ENCODE measurements at regions not wholly inside any gene's neighbourhood (a gene's known extent, or its start where the extent isn't known, plus 50 kb on each side); places are given as distances from the start of the nearest gene placed in this dataset.

DNA sequence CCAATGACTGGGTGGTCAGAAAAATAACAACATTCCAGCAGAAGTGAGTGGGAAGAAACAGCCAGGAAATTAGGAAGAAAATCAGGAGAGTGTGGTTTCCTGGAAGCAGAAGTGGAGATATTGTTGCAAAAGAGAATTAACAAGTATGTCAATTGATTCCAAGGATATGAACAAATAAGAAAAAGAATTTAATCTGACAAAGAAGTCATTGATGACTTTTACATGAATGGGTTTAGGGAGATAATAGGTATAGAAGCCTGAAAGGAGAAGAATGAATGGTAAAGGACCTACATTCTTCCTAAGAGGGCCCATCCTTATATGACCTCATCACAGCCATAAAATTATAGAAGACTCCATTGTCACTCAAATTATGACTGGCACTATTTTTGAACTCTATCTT is 1440.1 kb downstream of the OTOL1 start:
- intact Hi-C loops (cut with micrococcal nuclease) = no loop called here
- no peak overlapping the region for H3K27ac ChIP-seq (ENCODE audit: low read depth, low read length)
- CTCF ChIA-PET = no interaction called here
- no peaks in the 10 kb centered on the region; the same call in 1 of the 2 replicates for H3K9me2 ChIP-seq (ENCODE audit: insufficient read depth)
- H3K27me3 ChIP-seq (ENCODE audit: insufficient read depth, low read length) = no peaks in the 10 kb centered on the region
- H3K4me1 ChIP-seq (ENCODE audit: control insufficient read depth in 1 of 2, insufficient read depth in 2 of 2, low read length in 2 of 2) = no peaks in the 10 kb centered on the region
- H3K36me3 ChIP-seq (ENCODE audit: control insufficient read depth in 1 of 2, insufficient read depth in 2 of 2, low read length in 2 of 2) = no peaks in the 10 kb centered on the region
- RAD21 ChIA-PET (ENCODE audit: low non-redundant PET in 1 of 2, low total read pairs in 2 of 2, uncharacterized antibody in 2 of 2, unreplicated experiment in 2 of 2) = no interaction called here
- H2AFZ ChIP-seq (ENCODE audit: low read depth, low read length, poor library complexity, severe bottlenecking) = no peak overlapping the region
- H4K20me1 ChIP-seq (ENCODE audit: insufficient read depth) = no peaks in the 10 kb centered on the region
- no peak for TF ChIP-seq SP1 (IDR thresholded peaks at IDR 0.05; ENCODE audit: low read depth)
- TF ChIP-seq POLR2A (IDR thresholded peaks at IDR 0.05; ENCODE audit: borderline replicate concordance, extremely low read depth, insufficient read depth, insufficient read length) = no peak
- TF ChIP-seq POLR2AphosphoS5 (IDR thresholded peaks at IDR 0.05; ENCODE audit: low read depth, low read length) = no peak
- no peak for TF ChIP-seq CEBPB (IDR thresholded peaks at IDR 0.05; ENCODE audit: low read depth)
- TF ChIP-seq ELF1 (IDR thresholded peaks at IDR 0.05; ENCODE audit: borderline replicate concordance, low read depth) = no peak
- TF ChIP-seq, protein P1, sequence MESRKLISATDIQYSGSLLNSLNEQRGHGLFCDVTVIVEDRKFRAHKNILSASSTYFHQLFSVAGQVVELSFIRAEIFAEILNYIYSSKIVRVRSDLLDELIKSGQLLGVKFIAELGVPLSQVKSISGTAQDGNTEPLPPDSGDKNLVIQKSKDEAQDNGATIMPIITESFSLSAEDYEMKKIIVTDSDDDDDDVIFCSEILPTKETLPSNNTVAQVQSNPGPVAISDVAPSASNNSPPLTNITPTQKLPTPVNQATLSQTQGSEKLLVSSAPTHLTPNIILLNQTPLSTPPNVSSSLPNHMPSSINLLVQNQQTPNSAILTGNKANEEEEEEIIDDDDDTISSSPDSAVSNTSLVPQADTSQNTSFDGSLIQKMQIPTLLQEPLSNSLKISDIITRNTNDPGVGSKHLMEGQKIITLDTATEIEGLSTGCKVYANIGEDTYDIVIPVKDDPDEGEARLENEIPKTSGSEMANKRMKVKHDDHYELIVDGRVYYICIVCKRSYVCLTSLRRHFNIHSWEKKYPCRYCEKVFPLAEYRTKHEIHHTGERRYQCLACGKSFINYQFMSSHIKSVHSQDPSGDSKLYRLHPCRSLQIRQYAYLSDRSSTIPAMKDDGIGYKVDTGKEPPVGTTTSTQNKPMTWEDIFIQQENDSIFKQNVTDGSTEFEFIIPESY (IDR thresholded peaks at IDR 0.05; ENCODE audit: extremely low read depth, insufficient replicate concordance, low read length) = no peak
- no peak for TF ChIP-seq EZH2 (IDR thresholded peaks at IDR 0.05)
- TF ChIP-seq CBX3 (IDR thresholded peaks at IDR 0.05; ENCODE audit: low read depth) = no peak
- TF ChIP-seq, protein P2, sequence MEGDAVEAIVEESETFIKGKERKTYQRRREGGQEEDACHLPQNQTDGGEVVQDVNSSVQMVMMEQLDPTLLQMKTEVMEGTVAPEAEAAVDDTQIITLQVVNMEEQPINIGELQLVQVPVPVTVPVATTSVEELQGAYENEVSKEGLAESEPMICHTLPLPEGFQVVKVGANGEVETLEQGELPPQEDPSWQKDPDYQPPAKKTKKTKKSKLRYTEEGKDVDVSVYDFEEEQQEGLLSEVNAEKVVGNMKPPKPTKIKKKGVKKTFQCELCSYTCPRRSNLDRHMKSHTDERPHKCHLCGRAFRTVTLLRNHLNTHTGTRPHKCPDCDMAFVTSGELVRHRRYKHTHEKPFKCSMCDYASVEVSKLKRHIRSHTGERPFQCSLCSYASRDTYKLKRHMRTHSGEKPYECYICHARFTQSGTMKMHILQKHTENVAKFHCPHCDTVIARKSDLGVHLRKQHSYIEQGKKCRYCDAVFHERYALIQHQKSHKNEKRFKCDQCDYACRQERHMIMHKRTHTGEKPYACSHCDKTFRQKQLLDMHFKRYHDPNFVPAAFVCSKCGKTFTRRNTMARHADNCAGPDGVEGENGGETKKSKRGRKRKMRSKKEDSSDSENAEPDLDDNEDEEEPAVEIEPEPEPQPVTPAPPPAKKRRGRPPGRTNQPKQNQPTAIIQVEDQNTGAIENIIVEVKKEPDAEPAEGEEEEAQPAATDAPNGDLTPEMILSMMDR (IDR thresholded peaks at IDR 0.05 in 2 of 3, conservative IDR thresholded peaks at IDR 0.05 in 1 of 3; ENCODE audit: borderline replicate concordance in 1 of 3, insufficient read depth in 1 of 3, low read depth in 2 of 3, low read length in 2 of 3) = no peak
- TF ChIP-seq YY1 (IDR thresholded peaks at IDR 0.05; ENCODE audit: extremely low read depth, insufficient replicate concordance, low read depth, low read length) = no peak
- no peak for TF ChIP-seq FOSL1 (IDR thresholded peaks at IDR 0.05; ENCODE audit: low read depth)
- no peak for TF ChIP-seq SIN3A (IDR thresholded peaks at IDR 0.05; ENCODE audit: low read depth)
- TF ChIP-seq, protein P3, sequence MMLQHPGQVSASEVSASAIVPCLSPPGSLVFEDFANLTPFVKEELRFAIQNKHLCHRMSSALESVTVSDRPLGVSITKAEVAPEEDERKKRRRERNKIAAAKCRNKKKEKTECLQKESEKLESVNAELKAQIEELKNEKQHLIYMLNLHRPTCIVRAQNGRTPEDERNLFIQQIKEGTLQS (IDR thresholded peaks at IDR 0.05) = no peak
- TF ChIP-seq TCF7L2 (IDR thresholded peaks at IDR 0.05; ENCODE audit: borderline replicate concordance, extremely low read depth, insufficient read depth, insufficient read length) = no peak
- no peak for TF ChIP-seq EZH2phosphoT487 (IDR thresholded peaks at IDR 0.05; ENCODE audit: borderline replicate concordance)
- H3K79me2 ChIP-seq (ENCODE audit: insufficient read depth, low read length) = no peaks in the 10 kb centered on the region
- no peak overlapping the region for H3K4me3 ChIP-seq (replicated peaks in 1 of 2; ENCODE audit: low read depth in 1 of 2, low read length in 2 of 2)
- H3K4me2 ChIP-seq (ENCODE audit: low read length) = no peak overlapping the region
- H3K9me3 ChIP-seq (ENCODE audit: control insufficient read depth in 1 of 2, insufficient read depth in 1 of 2, low read depth in 1 of 2, low read length in 2 of 2) = no peaks in the 10 kb centered on the region
- ATAC-seq (no peak), DNase-seq (ENCODE audit: low read depth, low spot score) (no peak)
- POLR2A ChIA-PET = no interaction called here
- no TSS peak for BruUV-seq (replicated peaks)
- no peak overlapping the region for H3K9ac ChIP-seq (ENCODE audit: low read length)

Data from HCT116 (cell line).